Activated T-cell treated with anti-CD3 and anti-CD28 coated beads for 4 hours (primary cell): ENCODE measurements at regions not wholly inside any gene's neighbourhood (a gene's known extent, or its start where the extent isn't known, plus 50 kb on each side); places are given as distances from the start of the nearest gene placed in this dataset.
"Not testable (repeated sequence)": the region's sequence is repeated elsewhere in the genome, so short reads cannot be mapped to it uniquely, and the experiment has no call there.

ENCODE experiments used
- DNase-seq: peaks from one replicate; pipeline ENCODE4 v3.0.0-alpha.2; 2020

DNA sequence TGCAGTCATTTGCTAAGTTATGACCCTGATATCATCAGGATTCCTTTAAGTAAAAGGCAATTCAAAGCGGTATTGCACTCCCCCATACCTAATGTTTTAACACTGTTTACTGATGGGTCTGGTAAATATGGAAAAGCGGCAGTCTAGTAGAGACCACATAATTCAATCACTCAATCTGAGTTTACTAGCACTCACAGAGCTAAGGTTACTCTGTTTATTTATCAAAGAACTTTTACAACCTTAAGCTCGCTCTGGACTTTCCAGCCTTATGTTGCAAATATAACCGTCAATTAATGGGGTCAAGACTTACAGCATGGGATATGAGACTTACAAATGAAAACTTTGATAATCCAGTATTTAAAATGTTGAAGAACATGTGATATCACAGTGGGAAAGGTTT, 124.5 kb upstream of the ZCCHC13 start:
- DNase-seq = no peak

DNA sequence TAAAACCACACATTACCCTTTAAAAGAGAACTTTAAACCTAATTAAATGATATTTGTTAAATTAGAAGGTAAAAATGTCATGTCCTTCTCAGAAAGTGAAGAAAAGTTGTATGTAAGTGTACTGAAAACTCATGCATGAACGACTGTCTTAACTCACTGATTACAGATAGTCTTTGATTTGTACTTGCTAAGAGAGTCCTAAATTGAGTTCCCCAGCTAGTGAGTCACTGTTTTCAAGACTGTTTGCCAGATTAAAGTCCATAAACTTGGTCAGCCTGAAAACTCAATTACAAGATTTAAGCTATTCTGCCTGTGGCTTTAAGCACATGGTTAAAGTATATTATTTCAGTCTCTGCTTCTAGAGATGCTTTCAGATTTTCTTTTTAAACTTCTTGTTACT, 124.9 kb upstream of the ZCCHC13 start:
- no peak for DNase-seq

DNA sequence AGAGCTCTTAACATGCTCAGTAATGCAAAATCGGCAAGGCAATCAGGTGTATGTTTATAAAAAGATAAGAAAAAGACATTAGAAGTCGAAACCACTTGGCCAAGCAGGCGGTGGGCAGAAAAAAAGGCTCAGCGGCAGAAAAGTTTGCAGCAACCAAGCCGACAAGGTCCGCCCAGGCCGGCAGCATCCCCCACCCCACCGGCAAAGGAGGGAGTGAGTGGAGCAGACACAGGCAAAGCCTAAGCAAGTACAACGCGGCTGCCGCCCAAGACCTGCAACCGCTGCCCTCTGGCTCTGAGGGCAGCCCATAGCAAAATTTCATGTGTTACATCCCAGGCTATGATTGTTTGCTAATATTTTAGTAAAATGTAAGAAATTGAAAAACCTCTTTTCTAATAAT, 125.4 kb upstream of the ZCCHC13 start:
- no peak for DNase-seq

DNA sequence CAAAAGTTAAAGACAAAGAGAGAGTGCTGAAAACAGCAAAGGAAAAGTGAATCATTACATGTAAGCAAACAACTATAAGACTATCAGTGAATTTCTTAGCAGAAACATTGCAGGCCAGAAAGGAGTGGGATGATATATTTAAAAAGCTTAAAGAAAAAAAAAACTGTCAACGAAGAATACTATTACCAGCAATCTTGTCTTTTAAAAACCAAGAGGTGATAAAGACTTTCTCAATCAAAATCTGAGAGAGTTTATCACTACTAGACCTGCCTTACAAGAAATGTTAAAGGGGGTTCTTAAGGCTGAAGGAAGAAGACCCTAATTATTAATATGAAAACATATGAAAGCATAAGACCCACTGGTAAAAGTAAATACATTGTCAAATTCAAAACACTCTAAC, 132.5 kb upstream of the ZCCHC13 start:
- DNase-seq = no peak

DNA sequence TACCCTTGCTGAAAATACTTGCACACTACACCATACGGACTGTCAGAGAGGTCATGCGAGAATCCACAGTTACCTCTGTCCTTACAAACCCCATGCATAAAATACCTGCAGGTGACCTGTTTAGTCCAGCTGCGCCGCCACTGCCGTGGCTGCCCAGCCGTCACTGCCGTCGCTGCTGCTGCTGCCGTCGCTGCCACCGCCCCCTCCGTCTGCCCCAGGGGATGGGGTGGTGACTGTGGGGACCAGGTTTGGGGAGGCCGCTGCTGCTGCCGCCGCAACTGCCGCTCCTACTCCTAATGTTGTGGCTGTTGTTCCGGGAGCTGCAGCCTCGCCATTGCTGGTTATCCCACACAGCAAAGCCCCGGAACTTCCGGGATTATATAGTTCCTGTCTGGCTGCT, 141.8 kb upstream of the ZCCHC13 start:
- DNase-seq = no peak

DNA sequence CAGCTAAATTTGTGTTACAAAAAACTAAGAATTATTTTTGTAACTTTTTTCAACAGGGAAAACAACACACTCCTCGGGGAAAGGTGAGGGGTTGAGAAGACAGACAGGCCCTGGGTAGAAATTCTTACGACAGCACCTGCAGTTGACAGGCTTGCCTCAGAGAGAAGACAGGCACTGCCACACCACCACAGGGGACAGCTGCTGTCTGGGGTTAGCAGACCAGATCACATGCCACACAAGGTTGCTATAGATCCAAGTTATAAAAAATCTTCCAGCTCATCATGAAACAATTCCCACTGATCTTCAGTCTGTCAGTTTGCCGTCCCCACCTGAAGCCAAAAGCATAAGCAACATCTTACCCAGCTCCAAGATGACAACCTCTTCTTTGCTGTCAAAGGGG, 143.2 kb upstream of the ZCCHC13 start:
- no peak for DNase-seq

DNA sequence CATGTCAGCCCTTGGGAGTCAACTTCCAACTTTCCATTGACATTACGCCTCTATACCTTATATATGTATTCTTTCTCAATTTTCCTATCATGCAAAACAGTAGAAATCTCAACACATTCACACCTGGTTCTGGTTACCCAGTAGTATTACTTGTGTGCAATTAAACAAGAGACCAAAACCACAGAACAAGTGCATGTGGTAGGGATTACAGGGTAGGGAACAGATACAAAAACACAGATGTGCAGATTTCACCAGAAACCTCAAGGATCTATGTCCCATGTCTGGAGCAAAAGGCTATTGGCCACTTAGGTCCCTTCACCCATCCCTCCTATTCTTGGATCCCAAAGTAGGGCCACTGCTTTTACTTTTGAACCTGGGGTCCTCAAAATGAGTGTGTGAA, 143.6 kb upstream of the ZCCHC13 start:
- DNase-seq = no peak

DNA sequence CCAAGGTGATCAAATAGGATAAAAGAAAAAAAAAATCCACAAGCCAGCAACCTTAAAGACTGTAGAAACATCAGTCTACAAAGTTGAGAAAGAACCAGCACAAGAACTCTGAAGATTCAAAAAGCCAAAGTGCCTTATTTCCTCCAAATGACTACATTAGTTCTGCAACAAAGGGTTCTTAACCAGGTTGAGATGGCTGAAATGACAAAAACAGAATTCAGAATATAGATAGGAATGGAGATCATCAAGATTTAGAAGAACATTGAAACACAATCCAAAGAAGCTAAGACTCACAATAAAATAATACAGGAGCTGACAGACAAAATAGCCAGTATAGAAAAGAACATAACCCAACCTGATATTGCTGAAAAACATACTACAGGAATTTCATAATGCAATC, 156.5 kb upstream of the ZCCHC13 start:
- DNase-seq = no peak

DNA sequence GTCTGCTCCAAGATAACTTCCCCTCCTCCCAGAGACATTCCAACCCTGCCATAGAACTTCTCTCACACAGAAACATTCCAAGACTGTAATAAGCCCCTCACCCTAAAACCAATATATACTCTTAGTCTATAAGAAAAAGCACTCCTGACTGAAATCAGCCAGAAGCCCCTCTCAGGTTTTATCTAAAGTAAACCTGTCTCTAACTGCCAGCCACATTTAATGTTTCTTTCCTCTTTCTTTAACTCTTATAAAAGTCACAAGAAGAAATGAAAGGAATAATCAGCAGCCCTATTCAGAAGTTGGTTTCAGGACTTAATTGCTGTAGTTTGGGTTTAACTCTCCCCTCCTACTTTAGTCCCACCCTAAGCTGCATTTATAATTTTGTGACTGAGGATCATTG, 165.0 kb upstream of the ZCCHC13 start:
- DNase-seq = no peak

DNA sequence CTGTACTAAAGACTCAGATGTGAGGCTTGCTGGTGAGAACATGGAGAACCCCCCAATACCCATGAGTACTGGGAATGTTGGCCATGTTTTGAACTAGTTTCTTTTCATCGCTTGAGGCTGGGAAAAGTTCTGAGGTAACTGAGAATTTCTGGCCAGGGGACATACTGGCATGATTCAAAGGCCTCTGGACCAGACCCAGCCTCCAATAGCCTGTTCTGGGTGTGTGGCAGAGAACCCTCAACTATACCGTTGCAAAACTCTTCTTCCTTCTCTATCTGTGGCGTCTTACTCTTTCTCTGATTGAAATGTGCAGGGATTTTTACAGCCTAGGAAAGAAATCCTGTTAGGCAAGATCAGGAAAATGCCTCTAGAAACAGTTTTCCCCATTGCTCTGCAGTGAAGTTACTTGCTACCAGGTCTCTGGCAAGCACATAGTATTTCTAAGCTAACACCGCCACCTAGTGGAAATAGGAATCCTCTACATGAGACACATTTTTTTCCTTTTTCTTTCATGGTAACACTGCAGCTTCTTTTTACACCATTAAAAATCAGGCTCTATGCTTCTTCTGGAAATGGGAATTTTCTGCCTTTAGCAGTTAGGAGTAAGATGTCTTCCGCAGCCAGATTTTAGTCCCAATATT, 170.7 kb upstream of the ZCCHC13 start:
- no peak for DNase-seq

DNA sequence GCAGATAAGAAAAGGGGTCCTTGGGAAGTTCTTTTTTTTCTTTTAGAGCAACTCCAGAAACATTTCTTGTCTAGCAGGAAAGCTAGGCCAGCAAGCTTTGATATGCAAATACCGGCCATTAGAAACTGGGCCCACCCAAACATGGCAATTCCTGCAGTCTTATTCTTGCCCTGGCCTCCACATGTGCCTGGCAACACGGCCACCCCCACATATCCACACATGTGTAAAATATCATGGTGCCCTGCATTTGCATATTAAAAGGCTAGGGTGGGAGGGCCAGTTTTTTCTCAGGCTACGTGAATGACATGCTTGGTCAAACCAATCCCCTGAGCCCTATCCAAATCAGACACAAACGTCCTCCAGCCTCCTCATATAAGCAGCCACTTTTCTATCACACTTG, 171.7 kb upstream of the ZCCHC13 start:
- no peak for DNase-seq

DNA sequence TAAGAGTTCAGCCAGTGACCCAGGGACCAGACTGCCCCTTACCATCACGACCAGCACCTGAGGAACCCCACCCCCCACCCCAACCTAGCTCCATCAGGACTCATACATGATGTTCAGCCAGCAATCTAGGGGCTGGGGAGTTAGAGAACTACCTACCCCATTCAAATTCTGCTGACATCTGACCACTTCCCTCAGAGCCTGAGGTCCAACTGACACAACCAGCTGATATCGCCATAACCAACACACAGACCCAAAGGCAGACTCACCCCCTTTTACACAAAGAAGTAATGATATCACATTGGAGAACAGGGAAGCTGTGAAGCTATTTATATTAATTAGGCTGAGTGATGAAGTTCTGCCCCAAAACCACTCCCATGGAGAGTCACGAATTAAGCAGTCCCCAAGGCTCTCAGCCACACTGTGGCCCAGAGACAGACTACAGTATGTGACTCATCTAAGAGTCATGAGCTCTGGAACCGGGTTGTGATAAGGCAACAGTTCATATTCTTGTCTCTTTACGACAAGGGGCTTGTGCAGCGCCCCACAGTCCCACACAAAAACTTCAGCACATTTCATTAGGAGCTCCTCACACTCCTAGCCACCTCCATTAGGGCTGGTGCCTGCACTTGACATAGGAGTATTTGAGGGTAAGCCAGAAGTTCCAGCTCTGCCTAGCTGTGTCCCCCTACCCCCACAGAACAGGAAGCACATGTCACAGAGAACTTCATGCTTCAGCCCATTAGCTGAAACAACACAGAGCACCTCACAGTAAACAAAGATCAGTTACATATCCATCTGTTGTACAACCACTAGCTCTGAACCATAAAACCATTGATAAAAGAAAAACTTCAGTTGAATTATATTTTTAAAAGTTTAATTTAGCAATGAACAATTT, 184.7 kb upstream of the ZCCHC13 start:
- DNase-seq = no peak

DNA sequence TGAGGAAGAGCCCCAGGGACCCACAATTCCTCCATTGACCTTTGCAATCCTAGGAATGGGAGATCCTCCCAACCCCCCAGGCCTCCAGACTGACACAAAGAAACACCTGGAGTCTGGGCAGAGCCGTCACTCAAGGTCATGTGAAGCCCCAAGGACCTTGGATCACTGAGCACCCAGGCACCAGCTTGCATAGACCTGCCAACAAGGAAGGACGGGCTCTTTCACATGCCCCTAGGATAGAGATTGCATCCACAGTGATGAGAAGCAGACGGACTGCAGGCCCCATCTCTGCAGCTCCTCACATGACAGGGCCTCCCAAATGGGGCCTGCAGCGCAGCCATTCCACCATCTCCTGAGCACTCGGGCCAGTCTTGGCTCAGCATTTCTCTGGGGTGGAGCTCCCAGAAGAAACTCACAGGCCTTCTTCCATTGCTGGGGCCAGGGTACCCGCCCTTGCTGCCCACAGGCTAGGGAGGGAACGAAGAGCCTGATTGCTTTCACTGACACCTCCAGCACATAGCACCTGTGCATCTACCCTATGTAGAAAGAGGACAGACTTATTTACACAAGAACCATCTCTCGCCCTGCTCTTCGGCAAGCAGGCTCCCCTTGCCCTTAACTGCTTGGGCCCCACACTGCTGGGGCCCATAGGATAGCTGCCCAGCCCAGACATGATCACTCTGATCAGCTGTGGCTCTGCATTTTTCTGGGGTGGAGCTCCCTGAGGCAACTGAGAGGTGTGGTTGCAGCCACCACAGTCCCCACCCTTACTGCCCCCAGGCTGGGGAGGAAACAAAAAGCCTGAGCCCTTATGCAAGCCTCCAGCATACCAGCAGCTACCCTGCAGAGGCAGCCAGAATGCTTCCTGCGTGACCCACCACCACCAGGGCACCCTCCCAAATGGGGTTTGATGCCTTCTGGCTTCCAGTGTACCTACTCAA, 185.7 kb upstream of the ZCCHC13 start:
- no peak for DNase-seq

DNA sequence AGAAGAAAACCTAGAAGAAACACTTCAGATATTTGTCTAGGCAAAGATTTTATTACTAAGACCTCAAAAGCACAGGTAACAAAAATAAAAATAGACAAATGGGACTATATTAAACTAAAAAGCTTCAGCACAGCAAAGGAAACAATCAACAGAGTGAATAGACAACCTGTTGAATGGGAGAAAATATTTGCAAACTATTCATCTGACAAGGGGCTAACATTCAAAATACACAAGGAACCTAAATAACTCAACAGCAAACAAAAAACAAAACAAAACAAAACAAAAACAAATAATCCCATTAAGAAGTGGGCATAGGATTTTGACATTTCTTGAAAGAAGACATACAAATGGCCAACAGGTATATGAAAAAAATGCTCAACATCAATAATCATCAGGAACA, 192.7 kb upstream of the ZCCHC13 start:
- no peak for DNase-seq

DNA sequence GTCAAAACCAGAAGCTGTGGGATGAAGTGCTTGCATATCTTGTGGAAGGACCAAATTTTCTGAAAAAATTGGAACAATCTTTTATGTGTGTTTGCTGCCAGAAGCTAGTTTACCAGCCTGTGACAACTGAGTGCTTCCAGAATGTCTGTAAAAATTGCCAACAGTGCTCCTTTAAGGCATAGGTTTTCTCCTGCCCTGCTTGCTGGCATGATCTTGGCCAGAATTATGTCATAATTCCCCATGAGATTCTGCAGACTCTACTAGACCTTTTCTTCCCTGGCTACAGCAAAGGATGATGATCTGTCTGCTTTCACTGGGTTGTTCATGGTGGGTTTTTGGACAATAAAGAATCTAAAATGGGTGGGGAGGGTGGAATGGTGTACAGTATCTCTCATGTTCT, 196.3 kb upstream of the ZCCHC13 start:
- DNase-seq = no peak

DNA sequence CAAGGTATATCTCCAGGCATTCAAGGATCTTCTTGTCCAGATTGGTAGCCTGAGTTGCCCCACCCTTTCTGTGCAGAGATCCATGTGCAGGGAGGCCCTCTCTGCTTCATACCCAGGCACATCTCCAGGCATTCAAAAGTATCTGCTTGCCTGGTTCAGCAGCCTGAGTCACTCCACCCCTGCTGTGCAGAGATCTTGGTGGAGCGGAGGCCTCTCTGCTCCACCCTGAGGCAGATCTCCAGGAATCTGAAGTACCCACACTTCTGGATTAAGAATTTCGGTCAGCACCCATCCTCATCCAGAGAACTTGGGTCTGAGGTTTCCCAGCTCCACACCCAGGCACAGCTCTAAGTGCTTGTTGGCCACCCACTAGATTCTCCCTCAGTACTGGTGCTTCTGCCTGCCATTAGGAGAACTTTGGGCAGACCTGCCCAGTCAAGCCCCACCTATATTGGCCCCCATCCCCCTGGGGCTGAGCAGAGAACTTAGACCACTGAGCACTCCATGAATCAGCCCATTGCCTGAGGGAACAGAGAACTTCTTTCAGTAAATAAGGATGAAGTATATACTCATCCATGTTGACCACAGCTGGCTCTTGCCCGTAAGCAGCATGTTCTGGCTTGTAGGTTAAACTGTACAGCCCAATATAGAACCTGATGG, 199.5 kb upstream of the ZCCHC13 start:
- DNase-seq = no peak

DNA sequence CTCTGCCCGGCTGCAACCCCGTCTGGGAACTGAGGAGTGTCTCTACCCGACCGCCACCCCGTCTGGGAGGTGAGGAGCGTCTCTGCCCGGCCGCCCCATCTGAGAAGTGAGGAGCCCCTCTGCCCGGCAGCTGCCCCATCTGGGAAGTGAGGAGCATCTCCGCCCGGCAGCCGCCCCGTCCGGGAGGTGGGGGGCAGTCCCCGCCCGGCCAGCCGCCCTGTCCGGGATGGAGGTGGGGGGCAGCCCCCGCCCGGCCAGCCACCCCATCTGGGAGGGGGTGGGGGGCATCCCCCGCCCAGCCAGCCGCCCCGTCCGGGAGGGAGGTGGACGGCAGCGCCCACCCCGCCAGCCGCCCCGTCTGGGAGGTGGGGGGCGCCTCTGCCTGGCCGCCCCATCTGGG, 205.6 kb upstream of the ZCCHC13 start:
- not testable (repeated sequence) for DNase-seq

DNA sequence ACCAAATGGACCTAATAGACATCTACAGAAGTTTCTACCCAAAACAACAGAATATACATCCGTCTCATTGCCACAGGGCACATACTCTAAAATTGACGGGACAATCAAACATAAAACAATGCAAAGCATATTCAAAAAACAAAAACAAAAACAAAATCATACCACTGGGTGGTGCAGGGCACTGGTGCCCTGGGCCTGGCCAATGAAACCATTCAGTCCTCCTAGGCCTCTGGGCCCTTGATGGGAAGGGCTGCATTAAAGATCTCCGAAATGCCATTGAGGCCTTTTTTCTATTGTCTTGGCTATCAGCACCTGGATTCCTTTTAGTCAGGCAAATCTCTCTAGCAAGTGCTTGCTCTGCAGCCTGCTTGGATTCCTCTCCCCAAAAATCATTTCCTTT, 213.9 kb upstream of the ZCCHC13 start:
- no peak for DNase-seq

DNA sequence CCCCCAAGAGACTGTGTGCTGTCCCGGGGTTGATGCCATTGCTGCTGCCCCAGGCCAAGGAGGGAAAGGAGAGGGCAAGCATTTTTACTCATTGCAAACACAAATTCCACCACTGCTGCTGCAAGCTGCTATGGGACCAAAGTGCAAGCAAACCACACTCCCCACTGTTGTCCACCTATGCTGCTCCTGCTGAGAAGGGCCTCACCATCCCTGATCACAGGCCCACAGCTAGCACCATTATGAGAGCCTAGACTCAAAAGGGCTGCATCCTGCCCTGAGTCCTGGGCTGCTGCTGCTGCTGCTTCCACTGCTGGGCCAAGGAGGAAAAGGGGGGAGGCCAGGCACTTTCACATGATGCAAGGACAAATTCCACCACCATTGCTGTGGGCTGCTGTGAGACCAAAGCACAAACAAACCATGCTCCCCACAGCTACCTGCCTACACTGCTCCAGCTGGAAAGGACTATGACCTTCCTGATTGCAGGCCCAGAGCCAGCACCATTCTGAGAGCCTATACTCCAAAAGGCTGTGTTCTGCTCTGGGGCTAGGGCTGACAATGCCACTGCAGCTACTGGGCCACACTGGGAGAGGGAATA, 218.2 kb upstream of the ZCCHC13 start:
- no peak for DNase-seq

DNA sequence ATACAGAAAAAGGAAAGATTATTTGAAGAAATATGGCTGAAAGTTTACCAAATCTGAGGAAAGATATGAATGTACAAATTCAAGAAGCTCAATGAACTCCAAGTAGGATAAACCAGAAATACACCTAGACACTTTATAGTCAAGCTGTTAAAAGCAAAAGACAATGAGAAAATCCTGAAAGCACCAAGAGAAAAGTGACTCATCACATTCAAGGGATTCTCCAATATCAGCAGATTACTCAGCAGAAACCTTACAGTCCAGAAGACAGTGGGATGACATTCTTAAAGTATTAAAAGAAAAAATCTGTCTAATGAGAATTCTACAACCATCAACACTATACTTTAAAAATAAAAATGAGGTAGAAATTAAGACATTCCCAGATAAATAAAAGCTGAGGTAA, 223.8 kb upstream of the ZCCHC13 start:
- DNase-seq = no peak

DNA sequence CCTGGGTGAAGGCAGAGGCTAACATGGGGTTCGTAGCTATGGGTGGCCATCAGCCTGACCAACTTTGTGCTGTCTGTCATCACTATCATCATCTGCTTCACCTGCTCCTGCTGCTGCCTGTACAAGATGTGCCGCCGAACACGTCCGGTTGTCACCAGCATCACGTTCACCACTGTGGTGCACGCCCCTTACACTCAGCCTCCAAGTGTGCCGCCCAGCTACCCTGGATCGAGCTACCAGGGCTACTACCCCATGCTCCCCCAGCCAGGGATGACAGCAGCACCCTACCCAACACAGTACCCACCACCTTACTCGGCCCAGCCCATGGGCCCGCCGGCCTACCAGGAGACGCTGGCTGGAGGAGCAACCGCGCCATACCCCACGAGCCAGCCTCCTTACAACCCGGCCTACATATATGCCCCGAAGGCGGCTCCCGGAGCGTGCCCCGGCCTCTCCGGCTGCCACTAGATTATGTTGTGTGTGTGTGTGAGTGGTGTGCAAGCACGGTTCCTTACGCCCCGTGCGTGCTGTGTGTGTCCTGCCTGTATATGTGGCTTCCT, 213.4 kb upstream of the XIST start:
- no peak for DNase-seq
